Ishikawa (cell line): ENCODE measurements at regions not wholly inside any gene's neighbourhood (a gene's known extent, or its start where the extent isn't known, plus 50 kb on each side); places are given as distances from the start of the nearest gene placed in this dataset.

Experiments
- CEBPB ChIP-seq: IDR thresholded peaks from 2 replicates; pipeline ENCODE4 v1.6.1; 2012
- CREB1 ChIP-seq: IDR thresholded peaks from 2 replicates; pipeline ENCODE4 v1.6.1; 2012; ENCODE audit warnings: low read depth
- EGR1 ChIP-seq: IDR thresholded peaks from 2 replicates; pipeline ENCODE4 v1.6.1; 2012
- EP300 ChIP-seq: IDR thresholded peaks from 2 replicates; pipeline ENCODE4 v1.6.1; 2012; ENCODE audit warnings: borderline replicate concordance
- FOXM1 ChIP-seq: IDR thresholded peaks from 2 replicates; pipeline ENCODE4 v1.6.1; 2012; ENCODE audit warnings: low read depth, borderline replicate concordance
- MAX ChIP-seq: IDR thresholded peaks from 2 replicates; pipeline ENCODE4 v1.6.1; 2012
- NFIC ChIP-seq: IDR thresholded peaks from 2 replicates; pipeline ENCODE4 v1.6.1; 2012
- RAD21 ChIP-seq: IDR thresholded peaks from 2 replicates; pipeline ENCODE4 v1.6.1; 2012; ENCODE audit warnings: low read depth
- REST ChIP-seq: IDR thresholded peaks from 2 replicates; pipeline ENCODE4 v1.6.1; 2012; ENCODE audit warnings: low read depth, mild to moderate bottlenecking
- TAF1 ChIP-seq: IDR thresholded peaks from 2 replicates; pipeline ENCODE4 v1.6.1; 2012; ENCODE audit warnings: low read depth, mild to moderate bottlenecking
- TCF12 ChIP-seq: IDR thresholded peaks from 2 replicates; pipeline ENCODE4 v1.6.1; 2012; ENCODE audit warnings: low read depth
- TEAD4 ChIP-seq: IDR thresholded peaks from 2 replicates; pipeline ENCODE4 v1.6.1; 2012
- USF1 ChIP-seq: IDR thresholded peaks from 2 replicates; pipeline ENCODE4 v1.6.1; 2012
- YY1 ChIP-seq: IDR thresholded peaks from 2 replicates; pipeline ENCODE4 v1.6.1; 2012; ENCODE audit warnings: low read depth
- ZBTB7A ChIP-seq: IDR thresholded peaks from 2 replicates; pipeline ENCODE4 v1.6.1; 2012; ENCODE audit warnings: low read depth

- TF ChIP-seq RAD21 = no peak
- no peak for TF ChIP-seq YY1
- no peak for TF ChIP-seq USF1
- no peak for TF ChIP-seq CEBPB
- no peak for TF ChIP-seq TAF1
- no peak for TF ChIP-seq REST
These were observed 287.8 kb downstream of the SOX9 start for GRCh38 chr17:72408641-72409040.

- TF ChIP-seq TAF1 = no peak
- TF ChIP-seq MAX = no peak
- TF ChIP-seq ZBTB7A = no peak
- no peak for TF ChIP-seq RAD21
- no peak for TF ChIP-seq FOXM1
- TF ChIP-seq USF1 = peak; percentile 93
- TF ChIP-seq NFIC = no peak
These were observed 288.7 kb downstream of the SOX9 start for GRCh38 chr17:72409405-72410002.

GRCh38 chr17:72411124-72411563 is 290.3 kb downstream of the SOX9 start:
- TF ChIP-seq FOXM1 = peak; percentile 50; the same call in 1 of the 2 replicates
- no peak for TF ChIP-seq TAF1
- TF ChIP-seq TCF12 = peak; percentile 89
- TF ChIP-seq MAX = peak; percentile 45; the same call in 1 of the 2 replicates
- peak; percentile 17; the same call in 1 of the 2 replicates for TF ChIP-seq RAD21
- TF ChIP-seq CEBPB = no peak
- no peak for TF ChIP-seq EGR1
- no peak for TF ChIP-seq ZBTB7A
- peak; percentile 96 for TF ChIP-seq TEAD4
- TF ChIP-seq REST = no peak
- no peak for TF ChIP-seq CREB1
- TF ChIP-seq USF1 = peak; percentile 69
- peak; percentile 83 for TF ChIP-seq NFIC
- peak; percentile 91 for TF ChIP-seq EP300
- 0 out of 2 replicates have a peak, but pooled peaks have one; percentile 34 for TF ChIP-seq YY1

GRCh38 chr17:72412650-72413076 is 291.8 kb downstream of the SOX9 start:
- TF ChIP-seq ZBTB7A (no peak), CEBPB (no peak), FOXM1 (no peak), RAD21 (no peak), TAF1 (no peak), TEAD4 (no peak), USF1 (no peak), EP300 (no peak), EGR1 (no peak), CREB1 (no peak), YY1 (no peak), MAX (no peak), NFIC (no peak), TCF12 (no peak), REST (no peak)
